Endothelial cell of umbilical vein (primary cell): ENCODE measurements at regions not wholly inside any gene's neighbourhood (a gene's known extent, or its start where the extent isn't known, plus 50 kb on each side); places are given as distances from the start of the nearest gene placed in this dataset.

Source experiments
- BruUV-seq: library from RNA; stranded (reverse); fragments of 400-500 nt; replicated peaks from 2 replicates; lab custom pipeline; 2021; lab: Mats Ljungman, UMichigan
- CTCF ChIA-PET: fragments of 300-600, 350-600 bp; sonication (Branson Sonifier 250); formaldehyde crosslinking; loops from one replicate; lab custom pipeline; 2021; ENCODE audit warnings: antibody characterized with exemption, inconsistent platforms; lab: Charles Lee
- POLR2A ChIA-PET: fragments of 300-600, 350-600 bp; sonication (Branson Sonifier 250); formaldehyde crosslinking; loops from one replicate; lab custom pipeline; 2021; ENCODE audit warnings: antibody characterized with exemption, inconsistent platforms; lab: Charles Lee
- DNase-seq: peaks from one replicate; pipeline ENCODE4 v3.0.0-alpha.2; 2011; ENCODE audit warnings: low read depth, low spot score
- FAIRE-seq: peaks from 2 replicates; lab custom pipeline; 2011; peaks lifted over from hg19 to GRCh38; lab: Jason Lieb, UNC
- H2AFZ ChIP-seq: 2 replicates; pipeline ENCODE4 v1.6.0; 2012; ENCODE audit warnings: low read depth, low read length, control low read depth, inconsistent platforms
- H3K27ac ChIP-seq: 2 replicates; pipeline ENCODE4 v1.5.1; 2011; ENCODE audit warnings: low read depth, mild to moderate bottlenecking, control low read depth, low read length, moderate library complexity; ENCODE audit not compliant: insufficient read depth
- H3K27me3 ChIP-seq, 2 experiments: 2 replicates each; pipeline versions ENCODE4 v1.6.0 to v1.6.1; 2011; ENCODE audit warnings: low read length in 2 of 2, mixed read lengths in 1 of 2; ENCODE audit not compliant: control insufficient read depth in 2 of 2, insufficient read depth in 2 of 2
- H3K36me3 ChIP-seq, 2 experiments: 2 replicates in 1 of 2; 3 replicates in 1 of 2; pipeline ENCODE4 v1.5.1; 2011; ENCODE audit warnings: low read length in 2 of 2, mild to moderate bottlenecking in 1 of 2, moderate library complexity in 1 of 2; ENCODE audit not compliant: control insufficient read depth in 2 of 2, insufficient read depth in 2 of 2; ENCODE audit errors: extremely low read depth in 1 of 2
- H3K4me1 ChIP-seq: 3 replicates; pipeline ENCODE4 v1.5.1; 2011; ENCODE audit warnings: mild to moderate bottlenecking, low read length; ENCODE audit not compliant: control insufficient read depth, insufficient read depth; ENCODE audit errors: extremely low read depth
- H3K4me2 ChIP-seq: 2 replicates; pipeline ENCODE4 v1.6.1; 2011; ENCODE audit warnings: low read length, control low read depth, mixed read lengths; ENCODE audit not compliant: insufficient read depth
- H3K4me3 ChIP-seq, 3 experiments: fragments of 200-600 bp in 1 of 3; sonication (generic), shearing (Covaris generic) in 1 of 3; replicated peaks in 1 of 3; 2 replicates each; pipeline ENCODE4 v1.5.1; 2011 to 2016; ENCODE audit warnings: control low read depth in 3 of 3, low read length in 3 of 3, mild to moderate bottlenecking in 2 of 3, inconsistent platforms in 1 of 3, low read depth in 1 of 3, moderate library complexity in 1 of 3; ENCODE audit not compliant: insufficient read depth in 1 of 3
- H3K79me2 ChIP-seq: 2 replicates; pipeline ENCODE4 v1.6.0; 2012; ENCODE audit warnings: low read length, inconsistent platforms; ENCODE audit not compliant: control insufficient read depth, insufficient read depth
- H3K9ac ChIP-seq: replicated peaks from 2 replicates; pipeline ENCODE3; 2011; ENCODE audit warnings: low read length, control low read depth; ENCODE audit not compliant: insufficient read depth; ENCODE audit errors: extremely low read depth
- H3K9me1 ChIP-seq: replicated peaks from 3 replicates; pipeline ENCODE4 v1.6.0; 2011; ENCODE audit warnings: mild to moderate bottlenecking, low read length; ENCODE audit not compliant: control insufficient read depth, insufficient read depth; ENCODE audit errors: extremely low read depth
- H3K9me3 ChIP-seq: replicated peaks from 2 replicates; pipeline ENCODE4 v1.5.1; 2012; ENCODE audit warnings: low read length, inconsistent platforms; ENCODE audit not compliant: control insufficient read depth, insufficient read depth
- H4K20me1 ChIP-seq: replicated peaks from 2 replicates; pipeline ENCODE3; 2011; ENCODE audit warnings: mild to moderate bottlenecking, low read length; ENCODE audit not compliant: control insufficient read depth, insufficient read depth; ENCODE audit errors: extremely low read depth
- EZH2 ChIP-seq: IDR thresholded peaks from 2 replicates; pipeline ENCODE4 v1.6.1; 2012; ENCODE audit warnings: borderline replicate concordance, low read depth, mild to moderate bottlenecking, moderate library complexity, low read length, inconsistent platforms; ENCODE audit not compliant: severe bottlenecking
- FOS ChIP-seq: IDR thresholded peaks from 2 replicates; pipeline ENCODE4 v1.6.1; 2011; ENCODE audit warnings: mild to moderate bottlenecking, low read length, moderate library complexity, borderline replicate concordance; ENCODE audit not compliant: insufficient read depth
- GATA2 ChIP-seq: IDR thresholded peaks from 2 replicates; pipeline ENCODE4 v1.7.0; 2011; ENCODE audit warnings: low read depth, mild to moderate bottlenecking, moderate library complexity, mixed read lengths, low read length; ENCODE audit not compliant: insufficient read length, insufficient read depth
- JUN ChIP-seq: IDR thresholded peaks from 2 replicates; pipeline ENCODE4 v1.6.1; 2011; ENCODE audit warnings: borderline replicate concordance, low read depth; ENCODE audit not compliant: insufficient read length, insufficient read depth
- MYC ChIP-seq: IDR thresholded peaks from one replicate; pipeline ENCODE4 v1.6.1; 2011; ENCODE audit warnings: mild to moderate bottlenecking, low read depth, low read length
- POLR2A ChIP-seq: IDR thresholded peaks from 2 replicates; pipeline ENCODE4 v1.6.1; 2012; ENCODE audit warnings: low read depth, mild to moderate bottlenecking, control low read depth, low read length
- POLR2AphosphoS5 ChIP-seq: IDR thresholded peaks from 2 replicates; pipeline ENCODE4 v1.6.1; 2012; ENCODE audit warnings: low read depth, mild to moderate bottlenecking, control low read depth, low read length, moderate library complexity; ENCODE audit not compliant: insufficient read depth
- dilution Hi-C: fragments of 300-500 bp; cut with MboI; formaldehyde crosslinking; loops from one replicate; pipeline ENCODE4 v1.15.0; 2019; ENCODE audit warnings: low sequenced_read_pairs; ENCODE audit not compliant: extremely low pct_ligation_motif_present
- intact Hi-C: fragments of 100-400 bp; cut with micrococcal nuclease; formaldehyde crosslinking; loops from one replicate; pipeline ENCODE4 v1.10.0; 2022
- TF ChIP-seq, protein P1 (sequence below): IDR thresholded peaks from 2 replicates; pipeline ENCODE4 v1.6.1; 2011; ENCODE audit not compliant: insufficient read depth, insufficient read length
- TF ChIP-seq, protein P2 (sequence below), 2 donors: IDR thresholded peaks; 1 replicate in 1 of 2; 2 replicates in 1 of 2; pipeline ENCODE4 v1.5.1; 2011; ENCODE audit warnings: low read length in 2 of 2, mild to moderate bottlenecking in 2 of 2, moderate library complexity in 2 of 2, control low read depth in 1 of 2, inconsistent platforms in 1 of 2, low read depth in 1 of 2; ENCODE audit not compliant: insufficient read depth in 1 of 2; ENCODE audit errors: extremely low read depth in 1 of 2

DNA sequence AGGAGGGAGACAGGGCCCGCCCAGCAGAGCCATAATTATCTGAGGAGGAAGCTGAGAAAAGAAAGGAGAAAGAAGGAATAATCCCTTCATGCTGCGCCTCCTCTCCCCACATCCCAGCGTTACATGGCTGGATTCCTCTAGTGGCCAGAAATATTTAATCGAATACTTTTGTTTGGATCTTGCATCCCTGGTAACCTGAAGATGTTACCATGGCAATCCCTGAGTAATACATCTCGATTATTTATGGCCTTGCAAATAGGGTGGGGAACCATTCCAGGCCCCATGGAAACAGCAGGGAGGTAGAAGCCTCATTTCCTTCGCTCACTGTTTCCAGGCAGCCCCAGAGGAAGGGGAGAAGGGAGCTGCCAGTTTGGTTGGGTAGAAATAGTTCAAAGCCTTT is 357.7 kb downstream of the BUD13 start:
- Histone ChIP-seq H3K4me3 (no peak overlapping the region), H3K9ac (no peak overlapping the region), H3K9me1 (no peaks in the 10 kb centered on the region), H3K27me3 (peaks cover 0 to 2% of the 10 kb centered on the region in 2 experiments), H3K27ac (no peak overlapping the region), H3K36me3 (no peaks in the 10 kb centered on the region), H3K79me2 (no peaks in the 10 kb centered on the region), H4K20me1 (no peaks in the 10 kb centered on the region), H2AFZ (no peak overlapping the region), H3K9me3 (no peaks in the 10 kb centered on the region), H3K4me1 (no peaks in the 10 kb centered on the region), H3K4me2 (no peak overlapping the region)
- dilution Hi-C loops (no loop called here), intact Hi-C loops (no loop called here)
- TF ChIP-seq JUN (no peak), GATA2 (no peak), FOS (no peak), EZH2 (no peak), MYC (no peak), POLR2AphosphoS5 (no peak), POLR2A (no peak)
- TF ChIP-seq, protein P1, sequence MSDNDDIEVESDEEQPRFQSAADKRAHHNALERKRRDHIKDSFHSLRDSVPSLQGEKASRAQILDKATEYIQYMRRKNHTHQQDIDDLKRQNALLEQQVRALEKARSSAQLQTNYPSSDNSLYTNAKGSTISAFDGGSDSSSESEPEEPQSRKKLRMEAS: no peak
- TF ChIP-seq, protein P2, sequence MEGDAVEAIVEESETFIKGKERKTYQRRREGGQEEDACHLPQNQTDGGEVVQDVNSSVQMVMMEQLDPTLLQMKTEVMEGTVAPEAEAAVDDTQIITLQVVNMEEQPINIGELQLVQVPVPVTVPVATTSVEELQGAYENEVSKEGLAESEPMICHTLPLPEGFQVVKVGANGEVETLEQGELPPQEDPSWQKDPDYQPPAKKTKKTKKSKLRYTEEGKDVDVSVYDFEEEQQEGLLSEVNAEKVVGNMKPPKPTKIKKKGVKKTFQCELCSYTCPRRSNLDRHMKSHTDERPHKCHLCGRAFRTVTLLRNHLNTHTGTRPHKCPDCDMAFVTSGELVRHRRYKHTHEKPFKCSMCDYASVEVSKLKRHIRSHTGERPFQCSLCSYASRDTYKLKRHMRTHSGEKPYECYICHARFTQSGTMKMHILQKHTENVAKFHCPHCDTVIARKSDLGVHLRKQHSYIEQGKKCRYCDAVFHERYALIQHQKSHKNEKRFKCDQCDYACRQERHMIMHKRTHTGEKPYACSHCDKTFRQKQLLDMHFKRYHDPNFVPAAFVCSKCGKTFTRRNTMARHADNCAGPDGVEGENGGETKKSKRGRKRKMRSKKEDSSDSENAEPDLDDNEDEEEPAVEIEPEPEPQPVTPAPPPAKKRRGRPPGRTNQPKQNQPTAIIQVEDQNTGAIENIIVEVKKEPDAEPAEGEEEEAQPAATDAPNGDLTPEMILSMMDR (IDR thresholded peaks at IDR 0.05; ENCODE audit: extremely low read depth in 1 of 2, insufficient read depth in 1 of 2, low read depth in 1 of 2, low read length in 2 of 2): no peak
- no peak for FAIRE-seq
- BruUV-seq: no TSS peak
- ChIA-PET POLR2A (no interaction called here), CTCF (interaction anchor here (1.1 kb wide), 1 partner anchor 12 kb away, joined by 3 read pairs; no protein-coding TSS in a partner anchor)
- no peak for DNase-seq
